Hematopoietic multipotent progenitor cell treated with erythropoietin and hydrocortisone succinate and interleukin-3 and kit ligand, for 4 days (in vitro differentiated cells): ENCODE measurements at regions not wholly inside any gene's neighbourhood (a gene's known extent, or its start where the extent isn't known, plus 50 kb on each side); places are given as distances from the start of the nearest gene placed in this dataset.
"Not testable (repeated sequence)": the region's sequence is repeated elsewhere in the genome, so short reads cannot be mapped to it uniquely, and the experiment has no call there.

Source experiments
- DNase-seq: peaks from one replicate; pipeline ENCODE4 v3.0.0-alpha.2; 2015

DNA sequence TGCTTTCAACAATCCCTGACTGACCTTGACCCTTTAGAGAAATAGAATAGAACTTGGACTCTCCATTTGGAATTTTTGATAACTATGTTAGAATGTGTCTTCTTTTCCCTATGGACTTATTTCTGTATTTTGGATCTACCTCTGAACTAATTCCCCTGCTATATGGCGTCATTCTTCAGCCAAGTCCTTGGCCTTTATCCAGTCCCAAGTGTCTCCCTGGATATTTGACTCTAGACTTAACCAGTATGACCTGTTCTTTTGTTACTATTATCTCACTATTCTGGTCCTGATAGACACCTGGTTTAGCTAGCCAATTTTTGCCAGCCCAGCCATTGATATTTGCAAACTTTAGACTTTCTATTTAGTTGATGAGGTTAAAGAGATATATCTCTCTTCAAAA is 186.8 kb downstream of the KCNS3 start:
- no peak for DNase-seq

DNA sequence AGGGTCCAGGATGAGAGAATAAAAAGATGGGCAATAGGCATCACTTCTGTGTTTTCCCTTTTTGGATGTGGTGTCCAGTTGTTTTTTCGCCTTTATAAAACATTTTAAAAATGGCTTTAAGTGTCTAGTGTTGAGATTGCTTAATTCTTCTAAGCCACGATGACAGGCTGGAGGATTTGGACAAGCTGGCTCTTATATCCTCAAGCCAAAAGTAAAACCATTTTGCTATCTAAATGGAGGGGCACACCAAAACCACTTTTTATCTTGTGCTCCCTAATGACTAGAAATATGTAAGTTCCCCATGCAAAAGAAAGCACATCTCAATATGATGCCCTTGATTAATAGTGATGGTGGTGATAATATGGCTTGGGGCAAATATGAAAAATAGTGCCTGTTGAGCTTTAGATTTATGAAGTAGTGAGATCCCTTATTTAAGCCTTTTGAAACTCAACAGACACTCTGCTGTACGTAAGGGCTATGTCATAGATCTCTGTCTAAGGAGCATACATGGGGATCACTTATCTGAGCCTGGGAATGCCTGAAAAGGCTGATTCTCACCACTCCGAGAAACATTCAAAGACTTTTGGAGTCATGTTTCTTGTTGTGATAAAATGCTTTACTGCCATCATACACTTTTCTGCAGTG is 185.5 kb downstream of the KCNS3 start:
- no peak for DNase-seq

DNA sequence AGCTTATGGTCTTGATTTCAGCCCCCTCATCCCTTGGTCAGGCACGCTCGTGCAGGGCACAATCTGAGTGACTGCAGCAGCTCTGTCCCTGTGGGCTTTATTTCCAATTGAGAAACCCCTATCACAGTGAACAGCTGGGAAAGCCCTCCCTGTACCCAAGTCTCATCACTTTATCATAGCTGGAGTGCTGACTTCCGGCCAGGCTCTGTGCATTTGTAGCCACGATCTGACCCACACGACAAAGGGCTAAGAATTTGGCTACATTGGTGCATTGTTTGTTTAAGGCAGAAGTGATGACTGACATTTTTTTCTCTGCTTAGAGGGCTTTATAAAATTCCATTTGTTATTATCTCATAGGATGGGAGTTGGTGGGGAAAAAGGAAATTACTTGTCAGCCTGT is 184.4 kb downstream of the KCNS3 start:
- DNase-seq: peak; percentile 12

DNA sequence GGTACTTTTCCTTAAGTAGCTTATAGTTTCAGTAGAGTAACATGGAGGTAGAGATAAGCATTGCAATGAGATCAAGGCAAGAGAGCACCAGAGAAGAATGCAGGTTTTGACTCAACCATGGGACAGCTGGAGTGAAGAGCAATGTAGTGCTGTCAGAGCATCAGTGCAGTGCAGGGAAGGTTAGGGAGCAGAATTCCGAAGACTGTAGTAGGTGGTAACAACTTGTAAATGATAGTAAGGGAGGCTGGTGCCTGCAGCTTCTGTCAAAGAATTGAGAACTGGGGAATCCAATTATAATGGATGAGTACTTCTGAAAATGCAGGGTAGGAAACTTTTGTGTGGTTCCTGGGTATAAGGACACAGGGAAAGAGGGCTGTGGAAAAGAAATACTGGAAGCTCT is 183.2 kb downstream of the KCNS3 start:
- DNase-seq: no peak

DNA sequence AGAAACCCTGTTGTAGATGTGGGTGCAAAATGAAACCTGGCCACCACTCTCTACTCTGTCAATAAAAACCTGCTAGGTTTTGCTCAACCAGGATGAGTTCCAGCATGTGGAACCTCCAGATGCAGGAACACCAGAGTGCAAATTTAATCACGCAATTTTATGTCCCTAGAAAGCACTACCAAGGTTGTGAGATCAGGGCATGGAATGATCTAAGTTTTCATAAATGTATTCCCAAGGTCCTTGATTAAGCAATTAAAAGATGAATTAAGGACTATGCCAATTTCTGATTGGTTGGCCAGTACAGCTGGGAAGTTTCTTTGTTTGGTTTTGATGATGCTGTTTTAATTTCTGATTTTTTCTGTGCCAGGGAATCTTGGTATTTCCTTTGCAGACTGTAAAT is 179.2 kb downstream of the KCNS3 start:
- DNase-seq: no peak

DNA sequence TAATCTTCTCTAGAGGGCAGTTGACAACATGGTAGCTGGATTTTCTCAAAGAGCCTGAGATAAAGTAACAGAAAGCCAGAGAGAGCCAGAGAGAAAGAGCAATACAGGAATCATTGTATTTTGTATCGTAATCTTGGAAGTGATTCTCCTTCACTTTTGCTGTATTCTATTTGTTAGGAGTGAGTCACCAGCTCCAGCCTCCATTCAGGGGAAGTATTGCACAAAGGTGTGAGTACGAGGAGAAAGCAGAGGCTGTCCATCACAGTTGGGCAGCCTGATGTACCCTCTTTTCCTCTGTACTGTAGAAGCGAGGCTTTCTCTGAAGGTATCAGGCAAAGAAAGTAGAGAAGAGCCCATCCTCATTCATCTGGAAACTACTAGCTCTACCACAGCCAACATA is 176.8 kb downstream of the KCNS3 start:
- no peak for DNase-seq

DNA sequence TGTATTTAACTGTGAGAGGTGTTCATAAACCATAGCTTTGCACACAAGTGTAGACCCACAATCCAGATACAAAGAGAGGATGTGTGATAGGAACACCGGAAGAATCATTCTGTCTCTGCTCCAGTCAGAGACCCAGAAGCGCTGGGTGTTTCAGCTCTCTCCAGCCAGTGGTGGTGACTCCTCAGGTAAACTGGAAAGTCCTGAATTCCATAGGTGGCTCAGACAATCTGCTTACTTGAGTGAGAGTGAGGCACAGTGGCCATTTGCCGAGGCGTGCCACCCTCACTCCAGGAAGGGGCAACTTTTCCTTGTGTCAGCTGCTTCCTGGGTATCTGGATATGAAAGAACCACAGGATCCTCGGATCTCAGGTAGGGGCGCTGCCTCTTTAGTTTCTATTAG is 171.5 kb downstream of the KCNS3 start:
- DNase-seq: no peak

DNA sequence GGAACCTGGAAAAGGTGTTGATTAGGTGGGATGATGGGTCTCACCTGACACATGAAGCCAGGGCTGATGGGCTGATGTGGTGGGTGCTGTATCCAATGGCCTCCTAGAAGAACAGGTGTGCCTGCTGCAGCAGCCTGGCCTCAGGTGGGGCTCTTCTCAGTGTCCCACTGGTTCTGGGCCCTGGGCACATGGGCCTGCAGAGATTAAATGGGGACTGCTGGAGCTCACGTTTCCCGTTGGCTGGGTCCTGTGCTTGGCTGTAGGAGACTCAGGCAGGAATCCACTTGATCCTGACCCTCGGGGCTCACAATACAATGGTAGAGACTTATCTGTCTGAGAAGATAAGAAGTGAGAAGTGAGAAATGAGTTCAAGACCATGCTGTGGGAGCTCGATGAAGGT is 170.9 kb downstream of the KCNS3 start:
- no peak for DNase-seq

DNA sequence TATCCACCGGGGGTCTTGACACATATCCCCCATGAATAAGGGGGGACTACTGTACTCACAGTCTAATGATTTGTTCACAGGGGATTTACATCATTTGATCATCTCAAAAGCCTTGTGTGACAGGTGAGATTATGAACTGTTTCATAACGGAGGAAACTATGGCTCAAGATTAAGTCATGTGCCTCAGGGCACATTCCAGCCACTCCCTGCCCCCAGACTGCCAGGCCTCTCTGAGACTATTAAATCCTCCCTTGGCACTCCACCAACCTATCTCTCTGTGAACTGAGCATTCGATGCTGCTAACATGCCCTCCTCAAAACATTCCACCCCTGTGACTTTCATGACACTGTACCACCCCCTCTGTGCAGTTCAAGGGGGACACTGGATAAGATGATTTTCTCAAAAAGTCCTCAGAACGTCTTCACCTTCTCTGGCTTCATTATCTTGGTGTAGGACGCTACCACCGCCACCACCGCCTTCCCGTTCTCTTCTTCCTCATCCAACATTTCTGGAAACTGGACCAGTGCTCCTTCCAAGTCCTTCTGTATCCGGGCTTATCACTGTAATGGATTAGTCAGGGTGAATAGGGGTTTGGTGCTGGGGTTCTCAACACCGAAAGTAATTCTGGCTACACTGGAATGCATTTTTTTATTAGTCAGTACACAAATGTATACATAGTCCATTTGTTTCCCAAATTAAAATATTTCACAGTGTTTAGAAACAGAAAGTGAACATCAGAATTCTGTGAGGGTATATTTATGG is 169.6 kb downstream of the KCNS3 start:
- DNase-seq: no peak

DNA sequence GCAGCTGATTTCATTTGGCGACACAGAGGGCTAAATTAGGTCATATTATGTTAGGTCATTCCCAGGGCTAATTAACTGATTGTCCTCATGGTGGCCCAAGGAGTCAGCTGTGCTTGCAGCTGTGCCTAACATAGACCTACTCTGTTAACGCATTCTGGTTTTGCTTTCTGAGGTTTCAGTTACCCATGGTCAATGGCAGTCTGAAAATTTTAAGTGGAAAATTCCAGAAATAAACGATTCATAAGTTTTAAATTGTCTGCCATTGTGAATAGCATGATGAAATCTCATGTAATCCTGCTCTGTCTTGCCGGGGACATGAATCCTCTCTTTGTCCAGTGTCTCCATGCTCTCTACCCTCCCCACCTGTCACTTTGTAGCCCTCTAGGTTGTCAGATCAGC is 168.7 kb downstream of the KCNS3 start:
- DNase-seq: no peak

DNA sequence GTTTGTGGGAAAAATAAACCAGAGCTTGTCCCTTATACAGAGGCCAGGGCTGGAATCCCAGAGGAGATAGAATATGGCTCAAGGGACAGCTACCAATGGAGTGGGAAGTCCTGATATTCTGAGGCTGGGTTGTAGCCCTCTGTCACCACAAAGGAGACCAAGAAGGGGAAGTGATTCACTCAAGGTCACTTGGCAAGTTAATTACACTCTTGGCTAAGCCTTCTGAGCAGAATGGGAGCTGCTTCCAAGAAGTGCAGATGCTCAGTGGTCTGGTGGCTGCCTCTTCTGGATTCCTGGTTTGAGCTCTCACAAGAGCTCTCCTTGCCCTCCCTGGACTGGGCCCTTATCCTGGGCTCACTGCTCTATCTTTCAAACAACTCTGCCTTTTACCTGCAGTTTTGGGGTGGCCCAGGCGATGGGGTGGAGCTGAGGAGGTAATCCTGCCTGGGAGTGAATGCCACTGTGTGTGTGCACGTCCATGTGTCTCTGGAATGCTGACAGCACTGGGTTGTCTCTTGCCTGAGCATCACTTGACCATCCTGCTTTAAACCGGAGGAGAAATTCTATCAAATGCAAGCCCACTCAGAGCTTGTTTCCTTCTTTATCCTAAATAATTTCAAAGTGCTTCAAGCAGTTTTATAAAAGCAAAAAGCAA is 168.2 kb downstream of the KCNS3 start:
- DNase-seq: no peak

DNA sequence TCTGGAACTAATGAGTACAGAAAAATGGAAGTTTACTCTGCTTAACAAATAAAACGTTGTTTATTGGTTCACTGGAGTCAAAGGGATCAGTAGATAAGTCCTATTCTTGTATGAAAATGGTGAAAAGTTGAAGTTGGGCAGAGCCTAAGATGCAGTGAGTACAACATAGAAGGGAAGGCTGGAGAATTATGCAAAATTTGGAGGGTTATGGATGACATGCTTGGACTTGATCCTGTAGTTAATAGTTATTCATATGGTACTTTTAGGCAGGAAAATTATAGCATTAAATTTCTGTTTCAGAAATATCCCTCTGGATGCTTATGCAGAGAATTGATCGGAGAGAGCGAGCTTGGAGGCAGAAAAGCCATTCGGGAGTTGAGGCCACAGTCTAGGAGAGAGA is 167.6 kb downstream of the KCNS3 start:
- no peak for DNase-seq

DNA sequence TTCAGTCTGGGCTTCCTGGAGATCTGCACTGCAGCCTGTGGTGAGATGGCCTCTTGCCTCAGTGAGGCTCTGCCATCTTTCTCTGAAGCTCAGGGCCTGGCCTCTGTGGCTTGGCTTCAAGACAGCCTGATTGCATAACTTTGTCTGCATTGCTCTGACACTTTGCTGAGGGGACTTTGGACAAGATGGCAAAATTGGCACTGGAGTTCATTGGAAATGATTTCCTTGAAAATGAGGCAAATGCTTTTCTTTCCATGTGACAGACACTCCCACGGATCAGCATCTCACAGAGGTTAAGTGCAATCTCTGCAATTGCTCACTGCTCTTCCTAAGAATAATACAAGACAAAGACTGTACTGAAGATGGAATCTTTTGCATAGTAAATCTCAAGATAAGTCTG is 166.8 kb downstream of the KCNS3 start:
- DNase-seq: no peak

DNA sequence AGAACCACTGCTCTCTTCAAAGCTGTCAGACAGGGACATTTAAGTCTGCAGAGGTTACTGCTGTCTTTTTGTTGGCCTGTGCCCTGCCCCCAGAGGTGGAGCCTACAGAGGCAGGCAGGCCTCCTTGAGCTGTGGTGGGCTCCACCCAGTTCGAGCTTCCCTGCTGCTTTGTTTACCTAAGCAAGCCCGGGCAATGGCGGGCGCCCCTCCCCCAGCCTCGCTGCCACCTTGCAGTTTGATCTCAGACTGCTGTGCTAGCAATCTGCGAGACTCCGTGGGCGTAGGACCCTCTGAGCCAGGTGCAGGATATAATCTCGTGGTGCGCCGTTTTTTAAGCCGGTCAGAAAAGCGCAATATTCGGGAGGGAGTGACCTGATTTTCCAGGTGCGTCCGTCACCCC is 138.9 kb downstream of the KCNS3 start:
- DNase-seq: not testable (repeated sequence)

DNA sequence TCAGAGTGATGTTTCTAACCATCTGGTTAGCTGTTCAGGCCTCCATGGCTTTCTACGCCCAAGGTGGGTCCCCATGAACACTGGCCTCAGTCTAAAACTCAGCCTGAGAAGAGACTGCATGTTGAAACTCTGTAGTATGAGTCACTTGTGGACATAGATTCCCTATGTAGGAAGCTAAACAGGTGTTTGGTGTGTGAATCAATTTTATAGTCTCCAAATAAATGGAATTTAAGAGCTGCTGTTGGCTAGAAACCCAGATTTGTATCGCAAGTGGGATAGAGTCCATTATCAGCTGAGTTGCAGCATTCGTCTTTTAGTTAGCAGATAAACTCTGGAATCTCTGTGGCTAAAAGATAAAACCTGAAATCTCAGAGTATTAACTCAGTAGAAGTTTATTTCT is 131.4 kb downstream of the KCNS3 start:
- DNase-seq: no peak

DNA sequence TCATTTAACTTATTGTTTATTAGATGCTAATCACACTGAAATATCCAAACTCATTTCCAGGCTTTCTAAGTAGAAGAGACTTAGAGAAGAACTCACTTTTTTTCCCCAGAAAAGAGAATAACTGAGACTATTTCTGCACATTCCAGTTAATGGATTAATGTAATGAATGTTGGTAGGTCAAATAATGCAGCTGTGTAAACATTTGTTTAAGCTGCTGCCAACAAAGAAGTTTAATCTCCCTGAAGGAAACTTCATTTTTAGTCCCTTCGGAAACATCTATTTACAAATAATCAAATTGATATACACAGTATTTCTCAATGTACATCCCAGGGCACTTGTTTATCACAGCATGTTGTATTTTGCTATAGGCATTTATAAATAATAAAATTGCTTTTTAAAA is 126.9 kb downstream of the KCNS3 start:
- DNase-seq: no peak

DNA sequence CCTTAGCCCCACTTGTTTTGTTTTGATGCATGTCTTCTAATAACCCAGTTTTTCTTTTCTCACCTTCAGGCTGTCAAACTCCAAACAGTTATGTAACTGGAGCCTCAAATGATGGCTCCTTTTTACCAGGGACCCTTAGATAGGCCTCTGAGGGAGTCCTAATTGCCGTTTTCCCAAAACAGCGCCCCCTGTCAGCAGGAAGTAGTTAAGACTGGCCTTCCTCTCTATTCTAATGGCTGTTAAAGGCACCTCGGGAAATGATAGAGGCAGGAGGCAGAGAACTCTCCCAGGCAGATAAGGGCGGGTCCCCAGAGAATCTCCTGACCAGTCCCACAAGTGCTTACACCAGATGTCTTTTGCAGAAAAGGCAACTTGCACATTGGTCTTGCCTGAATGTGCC is 123.2 kb downstream of the KCNS3 start:
- no peak for DNase-seq

DNA sequence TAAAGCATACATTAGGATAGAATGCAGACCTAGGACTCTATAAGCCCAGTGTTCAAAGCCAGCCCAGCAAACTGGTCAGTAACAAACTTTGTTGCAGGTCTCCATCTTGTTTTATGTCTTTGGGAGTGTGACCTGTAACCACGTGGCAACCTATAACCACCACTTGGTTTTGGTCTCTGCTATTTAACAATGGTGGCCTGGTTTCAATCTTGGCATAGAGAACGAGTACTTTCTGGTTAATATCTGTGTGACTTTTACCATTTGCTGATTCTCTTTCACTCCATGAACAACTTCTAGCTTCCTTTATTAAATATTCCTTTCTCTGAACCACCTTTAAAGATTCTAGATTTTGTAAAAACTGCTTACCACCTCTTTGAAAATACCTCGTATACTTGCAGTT is 118.5 kb downstream of the KCNS3 start:
- DNase-seq: no peak

DNA sequence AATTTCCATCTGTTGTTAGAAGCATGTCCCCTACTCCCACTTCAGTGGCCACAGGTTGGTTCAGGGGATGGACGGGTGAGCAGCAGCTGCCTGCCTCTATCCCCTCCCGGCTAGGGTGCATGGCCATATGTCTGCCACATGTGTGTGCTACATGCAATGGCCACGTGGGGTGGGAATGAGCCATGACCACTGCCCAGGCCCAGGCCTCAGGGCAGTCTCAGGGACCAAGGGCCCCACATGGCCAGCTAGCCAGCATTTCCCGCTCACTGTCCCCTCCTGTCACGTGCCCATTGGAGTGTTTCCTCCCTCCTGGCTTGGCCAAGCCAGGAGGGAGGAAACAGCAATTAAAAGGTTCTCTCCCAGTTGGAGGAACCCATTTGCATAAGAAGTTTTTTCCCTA is 117.1 kb downstream of the KCNS3 start:
- DNase-seq: no peak
